ENCODE measurements at regions not wholly inside any gene's neighbourhood (a gene's known extent, or its start where the extent isn't known, plus 50 kb on each side); places are given as distances from the start of the nearest gene placed in this dataset.
"Not testable (repeated sequence)": the region's sequence is repeated elsewhere in the genome, so short reads cannot be mapped to it uniquely, and the experiment has no call there.

GRCh38 chr2:7694076-7694985 lies 777.1 kb downstream of the RNF144A start:
- DNase-seq (ENCODE audit: low spot score) = no peak
- intact Hi-C loops (cut with DNase I) = no loop called here
- ATAC-seq = no peak

GRCh38 chr2:7696556-7696955 lies 779.3 kb downstream of the RNF144A start:
- DNase-seq (ENCODE audit: low spot score); ATAC-seq; intact Hi-C loops (cut with DNase I): not testable (repeated sequence)

- DNase-seq (ENCODE audit: low spot score) = no peak
- intact Hi-C loops (cut with DNase I) = no loop called here
- no peak for ATAC-seq
Measured at GRCh38 chr2:7697052-7697451, 779.8 kb downstream of the RNF144A start.

GRCh38 chr2:7701791-7702190 lies 784.6 kb downstream of the RNF144A start:
- intact Hi-C loops (cut with DNase I) = no loop called here
- ATAC-seq = no peak
- no peak for DNase-seq (ENCODE audit: low spot score)

- intact Hi-C loops (cut with DNase I) = no loop called here
- ATAC-seq = no peak
Measured at GRCh38 chr2:7703048-7703447, 785.8 kb downstream of the RNF144A start.

GRCh38 chr2:7703543-7704144 lies 786.4 kb downstream of the RNF144A start:
- ATAC-seq = no peak
- DNase-seq (ENCODE audit: low spot score) = no peak
- intact Hi-C loops (cut with DNase I) = no loop called here

More at GRCh38 chr2:7703048-7703447, 785.8 kb downstream of the RNF144A start:
- DNase-seq (ENCODE audit: low spot score) = no peak

GRCh38 chr2:7704296-7704865 lies 787.2 kb downstream of the RNF144A start:
- ATAC-seq = no peak
- intact Hi-C loops (cut with DNase I) = no loop called here

GRCh38 chr2:7706791-7707190 lies 789.6 kb downstream of the RNF144A start:
- ATAC-seq = no peak
- intact Hi-C loops (cut with DNase I) = no loop called here
- no peak for DNase-seq (ENCODE audit: low spot score)

More at GRCh38 chr2:7704296-7704865, 787.2 kb downstream of the RNF144A start:
- no peak for DNase-seq (ENCODE audit: low spot score)

- intact Hi-C loops (cut with DNase I) = no loop called here
- no peak for ATAC-seq
- no peak for DNase-seq (ENCODE audit: low spot score)
Measured at GRCh38 chr2:7707723-7708122, 790.5 kb downstream of the RNF144A start.

- intact Hi-C loops (cut with DNase I) = no loop called here
- DNase-seq (ENCODE audit: low spot score) = no peak
- ATAC-seq = no peak
Measured at GRCh38 chr2:7709907-7710306, 792.7 kb downstream of the RNF144A start.

- intact Hi-C loops (cut with DNase I) = no loop called here
- DNase-seq (ENCODE audit: low spot score) = no peak
- ATAC-seq = no peak
Measured at GRCh38 chr2:7711167-7711566, 794.0 kb downstream of the RNF144A start.

- intact Hi-C loops (cut with DNase I) = no loop called here
- ATAC-seq (no peak), DNase-seq (ENCODE audit: low spot score) (no peak)
Measured at GRCh38 chr2:7719876-7720275, 802.7 kb downstream of the RNF144A start.

- intact Hi-C loops (cut with DNase I) = no loop called here
Measured at GRCh38 chr2:7721413-7721995, 804.3 kb downstream of the RNF144A start.

GRCh38 chr2:7722212-7722910 lies 805.1 kb downstream of the RNF144A start:
- DNase-seq (ENCODE audit: low spot score) (no peak), ATAC-seq (no peak)
- intact Hi-C loops (cut with DNase I) = no loop called here

More at GRCh38 chr2:7721413-7721995, 804.3 kb downstream of the RNF144A start:
- no peak for DNase-seq (ENCODE audit: low spot score)
- no peak for ATAC-seq

- no peak for ATAC-seq
- intact Hi-C loops (cut with DNase I) = no loop called here
- DNase-seq (ENCODE audit: low spot score) = no peak
Measured at GRCh38 chr2:7724336-7724735, 807.1 kb downstream of the RNF144A start.

- intact Hi-C loops (cut with DNase I) = no loop called here
- ATAC-seq = peak; percentile 53
- DNase-seq (ENCODE audit: low spot score) = no peak
Measured at GRCh38 chr2:7725171-7725849, 808.1 kb downstream of the RNF144A start.

GRCh38 chr2:7725850-7726242 lies 808.6 kb downstream of the RNF144A start:
- DNase-seq (ENCODE audit: low spot score) (no peak), ATAC-seq (no peak)
- intact Hi-C loops (cut with DNase I) = no loop called here

- DNase-seq (ENCODE audit: low spot score) = no peak
- intact Hi-C loops (cut with DNase I) = no loop called here
- no peak for ATAC-seq
Measured at GRCh38 chr2:7726989-7727388, 809.8 kb downstream of the RNF144A start.

GRCh38 chr2:7728388-7728787 lies 811.2 kb downstream of the RNF144A start:
- intact Hi-C loops (cut with DNase I) = no loop called here
- ATAC-seq = no peak
- no peak for DNase-seq (ENCODE audit: low spot score)
